ENCODE measurements at regions not wholly inside any gene's neighbourhood (a gene's known extent, or its start where the extent isn't known, plus 50 kb on each side); places are given as distances from the start of the nearest gene placed in this dataset.
"Not testable (repeated sequence)": the region's sequence is repeated elsewhere in the genome, so short reads cannot be mapped to it uniquely, and the experiment has no call there.

DNA sequence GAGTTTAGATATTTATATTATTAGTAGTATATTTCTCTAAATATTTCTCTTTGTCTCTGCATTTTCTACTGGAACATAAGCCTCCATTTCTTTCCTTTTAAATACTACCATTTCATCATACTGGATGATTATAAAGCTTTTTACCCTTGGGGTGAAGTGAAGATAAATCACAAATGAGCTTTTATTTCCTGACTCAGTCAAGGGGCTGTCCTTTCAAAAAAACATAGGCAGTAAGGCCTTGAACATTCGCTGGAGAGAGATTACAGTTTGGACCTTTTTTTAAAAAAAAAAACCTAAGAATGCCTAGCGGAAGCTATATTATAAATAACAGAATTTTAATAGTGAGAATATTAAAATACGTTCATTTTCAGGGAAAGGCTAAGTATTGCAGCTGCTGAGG is 268.8 kb upstream of the PCDH9 start:
- no peak for DNase-seq

DNA sequence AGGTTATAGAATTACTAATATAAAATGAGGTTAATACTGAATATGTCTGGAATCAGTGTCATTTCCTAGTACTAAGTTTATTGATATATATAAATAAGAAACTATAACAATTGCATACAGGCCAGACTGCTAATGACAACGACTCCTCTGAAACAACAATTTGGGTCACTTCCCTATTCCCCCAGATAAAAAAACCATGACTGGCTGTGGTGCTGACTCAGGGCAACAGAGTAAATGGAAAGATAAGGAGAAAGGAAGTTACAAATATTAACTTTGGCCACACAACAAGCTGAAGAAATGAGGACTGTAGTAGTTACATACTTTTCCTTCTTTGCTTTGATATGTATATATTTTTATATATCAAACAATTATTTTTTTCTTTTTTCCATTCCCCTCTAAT is 263.7 kb upstream of the PCDH9 start:
- no peak for DNase-seq

GRCh38 chr13:67489016-67489415 is 258.9 kb upstream of the PCDH9 start:
- DNase-seq, result peak in 1 of 3 experiments; percentile 50

DNA sequence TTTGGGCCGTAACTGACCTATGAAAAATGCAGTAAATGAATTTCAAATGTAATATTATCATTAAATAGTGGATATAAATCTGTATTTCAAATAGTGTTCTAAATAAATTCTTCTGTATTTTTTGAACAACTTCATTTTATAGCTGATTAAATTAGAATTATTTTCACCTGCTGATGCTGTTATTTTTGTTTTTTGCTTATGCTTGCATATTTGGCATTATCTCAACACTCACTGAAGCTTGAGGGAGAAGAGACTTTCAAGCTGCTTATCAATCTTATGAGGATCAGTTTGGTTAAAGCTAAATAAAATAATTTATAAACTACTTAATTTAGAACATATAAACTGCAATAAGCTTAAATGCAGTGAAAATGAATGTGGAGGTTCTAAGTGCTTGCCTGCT is 251.3 kb upstream of the PCDH9 start:
- DNase-seq, result no peak

- no peak for DNase-seq
Observed at GRCh38 chr13:67474115-67474514, 244.0 kb upstream of the PCDH9 start.

- no peak for DNase-seq
Observed at GRCh38 chr13:67469623-67470022, 239.5 kb upstream of the PCDH9 start.

DNA sequence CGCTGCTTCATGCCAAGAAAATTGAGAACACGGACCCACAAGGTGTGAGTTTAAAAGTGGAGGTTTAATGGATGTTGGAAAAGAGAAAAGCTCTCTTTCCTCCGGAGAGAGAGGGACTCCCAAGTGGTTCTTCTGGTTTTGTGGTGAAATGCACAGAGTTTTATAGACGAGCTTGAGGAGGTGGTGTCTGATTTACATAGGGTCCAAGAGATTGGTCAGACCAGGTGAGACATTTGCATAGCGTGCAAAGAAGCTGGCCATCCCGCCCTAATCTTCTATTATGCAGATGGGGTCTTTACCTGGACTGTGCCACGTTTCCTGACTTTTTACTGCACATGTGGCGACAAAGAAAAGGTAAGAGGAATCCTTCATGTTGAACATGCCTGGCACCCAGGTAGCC is 236.4 kb upstream of the PCDH9 start:
- DNase-seq, result no peak

DNA sequence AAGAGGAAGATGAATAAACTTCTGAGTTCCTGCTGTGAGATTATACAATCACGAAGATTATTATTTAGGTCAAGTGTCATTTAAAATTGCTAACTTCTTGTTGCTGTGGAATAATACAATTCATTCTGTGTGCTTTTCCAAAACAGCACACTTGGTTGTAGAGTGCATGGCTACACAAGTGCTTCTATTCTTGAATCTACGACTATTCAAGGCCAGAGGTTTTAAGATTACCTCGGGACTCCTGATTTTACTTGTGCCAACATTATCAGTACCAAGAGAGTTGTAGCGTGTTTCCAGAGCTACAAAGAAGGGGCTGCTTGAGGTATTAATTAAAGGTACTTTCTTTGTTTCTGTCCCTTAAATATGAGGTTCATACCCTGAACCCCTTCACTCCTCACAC is 234.0 kb upstream of the PCDH9 start:
- DNase-seq, result peak in 2 of 3 experiments; percentile 16 to 44

- no peak for DNase-seq
Observed at GRCh38 chr13:67462098-67462497, 232.0 kb upstream of the PCDH9 start.

GRCh38 chr13:67452526-67452925 is 222.4 kb upstream of the PCDH9 start:
- DNase-seq, result not testable (repeated sequence)

GRCh38 chr13:67445436-67445835 is 215.3 kb upstream of the PCDH9 start:
- DNase-seq, result no peak

- DNase-seq, result peak in 1 of 3 experiments; percentile 75
Observed at GRCh38 chr13:67443923-67444322, 213.8 kb upstream of the PCDH9 start.

DNA sequence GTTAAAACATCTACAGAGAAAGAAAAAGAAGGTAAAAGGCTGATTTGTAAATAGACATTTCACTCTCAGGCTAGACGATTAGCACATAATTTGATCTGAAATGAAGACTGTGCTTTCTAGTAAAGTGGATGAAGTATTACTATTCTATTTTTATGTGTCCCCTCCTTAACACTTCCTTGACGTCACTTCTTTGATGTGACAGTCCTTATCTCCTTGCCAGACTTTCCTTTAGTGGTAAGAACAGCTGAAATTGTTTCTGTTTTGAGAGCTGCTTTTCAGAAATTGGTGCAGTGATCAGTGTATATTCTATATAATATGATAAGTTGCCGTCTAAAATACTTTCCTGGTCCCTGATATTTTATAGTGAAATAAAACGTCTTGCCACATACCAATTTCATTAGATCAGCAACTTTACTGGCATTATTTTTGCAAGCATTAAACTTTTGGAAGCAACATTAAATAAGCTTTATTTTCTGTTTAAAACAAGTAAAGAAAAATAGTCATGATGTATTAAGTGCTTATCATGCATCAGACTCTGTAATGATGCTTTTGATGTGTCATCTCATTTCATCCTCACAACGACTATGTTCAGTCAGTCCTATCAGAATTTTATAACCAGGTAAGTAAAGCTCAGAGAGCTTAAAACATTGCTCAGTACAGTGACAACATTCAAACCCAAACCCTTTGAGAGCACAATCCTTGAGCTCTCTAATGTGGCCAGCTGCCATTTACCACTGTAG is 210.3 kb upstream of the PCDH9 start:
- DNase-seq, result no peak

- DNase-seq, result no peak
Observed at GRCh38 chr13:67439365-67439764, 209.2 kb upstream of the PCDH9 start.

GRCh38 chr13:67438465-67438864 is 208.3 kb upstream of the PCDH9 start:
- DNase-seq, result peak in 1 of 3 experiments; percentile 56

DNA sequence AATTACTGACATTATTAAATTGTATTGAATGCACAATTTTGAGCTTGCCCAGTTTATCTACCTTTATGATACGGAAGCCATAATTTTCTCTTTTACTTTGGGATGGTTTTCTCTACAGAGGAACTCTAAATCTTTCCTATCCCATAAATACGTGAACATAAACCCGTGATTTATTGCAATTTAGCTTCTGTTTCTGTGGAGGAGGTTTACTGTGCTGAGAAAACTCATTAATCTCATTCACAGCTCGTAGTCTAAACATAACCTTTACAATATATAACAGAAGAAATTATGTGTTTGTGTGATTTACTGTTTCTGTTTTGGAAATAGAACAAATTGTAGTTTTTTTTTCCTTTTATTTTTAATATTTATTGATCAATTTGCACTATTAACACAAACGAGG is 207.1 kb upstream of the PCDH9 start:
- peak in 2 of 3 experiments; percentile 22 to 83 for DNase-seq

- peak in 1 of 3 experiments; percentile 24 for DNase-seq
Observed at GRCh38 chr13:67421475-67421874, 191.3 kb upstream of the PCDH9 start.

- no peak for DNase-seq
Observed at GRCh38 chr13:67416047-67416925, 186.2 kb upstream of the PCDH9 start.

GRCh38 chr13:67410645-67411044 is 180.5 kb upstream of the PCDH9 start:
- no peak for DNase-seq

DNA sequence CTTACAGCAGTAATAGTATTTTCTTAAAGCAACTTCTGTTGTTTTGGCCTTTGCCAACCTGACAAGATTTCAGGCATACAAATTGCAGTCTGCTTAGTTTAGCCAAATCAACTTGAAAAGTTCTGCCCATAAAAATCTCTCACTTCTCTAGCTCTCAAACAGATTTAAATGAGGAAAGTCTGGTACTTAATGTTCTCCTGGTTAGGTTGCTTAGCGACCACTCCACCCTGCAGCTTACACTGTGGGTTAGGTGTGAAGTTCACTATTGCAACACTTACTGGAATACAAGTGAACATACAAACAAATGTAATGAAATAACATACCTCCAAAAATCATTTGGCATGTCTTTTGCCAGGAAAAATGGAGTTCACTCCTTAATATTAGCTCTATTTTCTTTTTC is 178.7 kb upstream of the PCDH9 start:
- DNase-seq, result peak in 2 of 3 experiments; percentile 14 to 57

DNA sequence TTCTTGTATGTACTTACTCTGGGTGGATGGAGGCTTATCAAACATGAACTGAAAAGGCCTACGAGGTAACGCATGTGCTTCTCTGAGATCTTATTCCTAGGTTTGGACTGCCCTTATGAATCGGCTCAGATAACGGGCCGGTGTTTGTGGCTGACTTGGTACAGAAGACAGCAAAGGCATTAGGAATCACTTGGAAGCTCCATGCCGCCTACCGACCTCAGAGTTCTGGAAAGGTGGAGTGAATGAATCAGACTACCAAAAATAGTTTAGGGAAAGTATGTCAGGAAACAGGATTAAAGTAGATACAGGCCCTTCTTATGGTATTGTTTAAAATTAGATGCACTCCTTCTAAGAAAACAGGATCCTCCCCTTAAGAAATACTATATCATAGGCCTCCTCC is 172.4 kb upstream of the PCDH9 start:
- DNase-seq, result no peak

DNA sequence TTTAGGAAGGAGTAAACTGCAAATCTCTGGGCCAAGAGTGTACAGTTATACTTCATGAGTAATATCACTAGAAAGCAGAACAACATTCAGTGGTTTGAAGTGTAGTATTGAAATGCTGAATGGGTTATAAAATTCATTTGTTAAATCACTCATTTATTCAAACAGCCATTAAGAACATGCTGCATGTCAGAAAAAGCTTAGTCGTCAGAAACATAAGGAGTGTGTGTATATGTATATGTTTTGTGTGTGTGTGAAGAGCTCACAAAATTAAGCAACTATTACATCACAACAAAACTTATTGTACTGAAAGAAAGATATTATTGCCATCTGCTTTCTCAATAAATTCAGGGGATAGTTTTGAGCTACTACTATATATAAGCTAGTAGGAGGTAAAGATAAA is 165.4 kb upstream of the PCDH9 start:
- no peak for DNase-seq

DNA sequence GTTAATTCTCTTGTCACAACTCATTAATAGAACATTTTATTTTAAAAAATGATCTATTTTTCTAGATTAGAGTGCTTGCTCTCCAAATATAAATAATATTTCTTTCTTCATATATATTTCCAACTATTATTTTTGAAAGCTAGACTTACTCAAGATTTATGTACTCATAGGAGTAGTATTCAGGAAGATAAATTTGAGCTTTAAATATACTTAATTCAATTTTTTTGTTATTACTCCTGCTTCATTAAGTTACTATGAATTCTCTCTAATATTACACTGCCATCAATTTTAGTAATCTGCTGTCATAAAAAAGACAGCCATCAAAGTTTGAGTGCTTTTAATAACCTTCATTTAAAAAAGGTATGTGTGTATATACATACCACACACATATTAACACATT is 161.9 kb upstream of the PCDH9 start:
- DNase-seq, result no peak

GRCh38 chr13:67390462-67391086 is 160.4 kb upstream of the PCDH9 start:
- no peak for DNase-seq
